ENCODE measurements at regions not wholly inside any gene's neighbourhood (a gene's known extent, or its start where the extent isn't known, plus 50 kb on each side); places are given as distances from the start of the nearest gene placed in this dataset.

GRCh38 chr2:2641541-2642410, 310.7 kb upstream of the MYT1L start:
- TF ChIP-seq POLR2A (IDR thresholded peaks at IDR 0.05) (no peak), CTCF (IDR thresholded peaks at IDR 0.05) (no peak), EP300 (IDR thresholded peaks at IDR 0.05) (no peak), POLR2AphosphoS5 (IDR thresholded peaks at IDR 0.05) (no peak)

Data from sigmoid colon (tissue), 4 donors.